ENCODE measurements at regions not wholly inside any gene's neighbourhood (a gene's known extent, or its start where the extent isn't known, plus 50 kb on each side); places are given as distances from the start of the nearest gene placed in this dataset.

DNA sequence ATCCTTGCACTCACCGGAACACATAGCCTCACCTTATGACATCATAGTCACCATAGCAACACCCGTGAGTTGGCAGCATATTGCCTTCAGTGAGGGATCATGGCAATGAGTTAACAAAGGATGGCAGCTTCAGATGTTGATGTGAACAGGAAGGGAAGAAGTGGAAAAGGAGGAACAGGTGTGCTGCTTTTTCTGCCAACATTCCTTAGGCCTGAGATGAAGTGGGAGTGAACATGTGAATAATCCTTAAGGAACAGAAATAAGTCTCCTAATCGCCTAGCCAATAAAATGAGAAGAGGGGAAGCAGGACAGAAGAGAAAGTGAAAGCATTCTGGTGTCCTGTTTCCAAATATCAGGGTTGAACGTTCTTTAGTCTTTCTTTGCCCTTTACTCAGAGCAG is 360.0 kb downstream of the BRINP1 start:
- WGBS, 2 donors, result 26 to 27% methylated on average over 4 of the region's 4 CpGs
- Histone ChIP-seq H3K27me3 (ENCODE audit: control insufficient read depth in 1 of 2, insufficient read depth in 2 of 2, low read length in 2 of 2) (no peaks in the 10 kb centered on the region), H3K36me3 (ENCODE audit: control insufficient read depth in 2 of 2, insufficient read depth in 2 of 2, low read length in 1 of 2) (no peaks in the 10 kb centered on the region), H3K4me1 (ENCODE audit: control insufficient read depth in 2 of 2, insufficient read depth in 2 of 2, low read length in 1 of 2) (no peaks in the 10 kb centered on the region), H3K4me3 (ENCODE audit: low read depth in 1 of 2, low read length in 2 of 2) (no peak overlapping the region), H3K27ac (ENCODE audit: low read depth in 2 of 2, low read length in 1 of 2) (no peak overlapping the region), H3K9me3 (ENCODE audit: control insufficient read depth in 2 of 2, insufficient read depth in 1 of 2, low read depth in 1 of 2, low read length in 1 of 2) (no peaks in the 10 kb centered on the region)

DNA sequence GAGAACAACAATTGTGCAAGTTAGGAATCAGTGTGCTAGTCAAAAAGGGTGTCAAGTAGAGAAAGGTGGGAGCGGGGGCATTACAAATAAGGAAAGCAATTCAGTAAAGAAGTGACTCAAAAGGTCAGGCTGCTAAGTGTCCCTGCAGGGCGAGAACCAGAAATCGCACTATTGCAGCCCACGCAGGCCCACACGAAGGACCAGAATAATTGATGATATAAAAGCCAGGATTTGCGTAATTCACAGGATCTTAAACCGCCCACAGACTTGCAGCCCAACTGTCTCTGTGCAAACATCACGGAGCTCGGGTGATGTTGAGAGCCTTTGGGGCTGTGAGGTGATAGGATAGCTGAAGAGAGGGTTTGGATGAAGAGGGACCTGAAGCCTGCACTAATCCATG is 349.0 kb downstream of the BRINP1 start:
- Histone ChIP-seq H3K27me3 (ENCODE audit: control insufficient read depth in 1 of 2, insufficient read depth in 2 of 2, low read length in 2 of 2) (no peaks in the 10 kb centered on the region), H3K27ac (ENCODE audit: low read depth in 2 of 2, low read length in 1 of 2) (no peak overlapping the region), H3K4me3 (ENCODE audit: low read depth in 1 of 2, low read length in 2 of 2) (no peak overlapping the region), H3K9me3 (ENCODE audit: control insufficient read depth in 2 of 2, insufficient read depth in 1 of 2, low read depth in 1 of 2, low read length in 1 of 2) (no peaks in the 10 kb centered on the region), H3K4me1 (ENCODE audit: control insufficient read depth in 2 of 2, insufficient read depth in 2 of 2, low read length in 1 of 2) (no peaks in the 10 kb centered on the region), H3K36me3 (ENCODE audit: control insufficient read depth in 2 of 2, insufficient read depth in 2 of 2, low read length in 1 of 2) (no peaks in the 10 kb centered on the region)
- WGBS, 2 donors, result 62 to 66% methylated on average over 9 of the region's 9 CpGs

DNA sequence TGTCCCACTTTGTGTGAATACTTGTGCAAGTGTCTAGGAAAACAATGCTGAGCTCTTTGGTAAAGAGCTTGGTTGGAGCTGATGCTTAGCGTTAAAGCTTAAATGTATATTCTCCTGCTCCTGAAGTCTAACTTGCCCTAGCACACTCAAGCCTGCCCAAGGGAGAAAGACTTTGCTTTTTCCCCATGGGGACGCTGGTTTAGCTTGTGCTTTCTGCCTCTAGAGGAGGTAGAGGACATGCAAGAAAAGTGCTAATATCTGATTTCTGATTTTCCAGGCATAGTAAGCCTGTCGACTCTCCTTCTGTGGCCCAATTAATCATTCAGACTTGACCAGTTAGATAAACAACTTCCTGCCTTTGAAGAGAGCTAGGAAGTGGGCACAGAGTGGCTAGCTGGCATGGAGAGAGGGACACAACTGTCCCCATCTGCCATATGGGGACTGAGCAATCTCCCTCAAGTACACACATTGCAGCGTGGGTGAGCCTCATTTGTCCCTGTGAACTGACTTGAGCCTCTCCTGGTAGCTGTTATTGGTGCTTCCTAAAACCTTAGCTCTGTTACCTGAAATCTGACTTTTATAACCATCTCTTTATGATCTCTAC is 348.4 kb downstream of the BRINP1 start:
- Histone ChIP-seq H3K4me3 (ENCODE audit: low read depth in 1 of 2, low read length in 2 of 2) (no peak overlapping the region), H3K36me3 (ENCODE audit: control insufficient read depth in 2 of 2, insufficient read depth in 2 of 2, low read length in 1 of 2) (no peaks in the 10 kb centered on the region), H3K27me3 (ENCODE audit: control insufficient read depth in 1 of 2, insufficient read depth in 2 of 2, low read length in 2 of 2) (no peaks in the 10 kb centered on the region), H3K27ac (ENCODE audit: low read depth in 2 of 2, low read length in 1 of 2) (no peak overlapping the region), H3K9me3 (ENCODE audit: control insufficient read depth in 2 of 2, insufficient read depth in 1 of 2, low read depth in 1 of 2, low read length in 1 of 2) (no peaks in the 10 kb centered on the region), H3K4me1 (ENCODE audit: control insufficient read depth in 2 of 2, insufficient read depth in 2 of 2, low read length in 1 of 2) (no peaks in the 10 kb centered on the region)
- 58 to 62% methylated on average over 4 of the region's 4 CpGs for WGBS, 2 donors

DNA sequence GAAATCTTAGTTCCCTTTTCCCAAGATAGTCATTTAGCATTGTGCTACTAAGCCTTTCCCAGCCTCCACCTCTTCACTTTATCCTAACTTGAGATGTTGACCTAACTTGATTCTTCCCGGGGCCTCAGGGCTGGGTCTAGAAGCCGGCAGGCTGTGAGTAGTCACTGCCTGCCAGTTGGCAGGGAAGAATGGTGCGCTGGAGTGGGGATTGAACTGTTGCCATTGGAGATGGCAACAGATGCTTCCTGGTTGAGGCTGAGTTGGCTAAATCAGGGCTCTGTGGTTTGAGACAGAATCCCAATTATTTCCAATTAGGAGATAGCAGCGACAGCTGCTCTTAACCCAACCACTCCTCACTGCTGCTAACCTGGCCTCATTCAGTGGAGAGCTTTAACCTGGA is 343.1 kb downstream of the BRINP1 start:
- no peaks in the 10 kb centered on the region for H3K9me3 ChIP-seq (ENCODE audit: control insufficient read depth in 2 of 2, insufficient read depth in 1 of 2, low read depth in 1 of 2, low read length in 1 of 2)
- peak overlapping the region; percentile 40 to 72 for H3K27ac ChIP-seq (ENCODE audit: low read depth in 2 of 2, low read length in 1 of 2)
- no peaks in the 10 kb centered on the region for H3K36me3 ChIP-seq (ENCODE audit: control insufficient read depth in 2 of 2, insufficient read depth in 2 of 2, low read length in 1 of 2)
- H3K27me3 ChIP-seq (ENCODE audit: control insufficient read depth in 1 of 2, insufficient read depth in 2 of 2, low read length in 2 of 2), result no peaks in the 10 kb centered on the region
- no peak overlapping the region for H3K4me3 ChIP-seq (ENCODE audit: low read depth in 1 of 2, low read length in 2 of 2)
- WGBS, 2 donors, result 22 to 46% methylated on average over 4 of the region's 4 CpGs
- H3K4me1 ChIP-seq (ENCODE audit: control insufficient read depth in 2 of 2, insufficient read depth in 2 of 2, low read length in 1 of 2), result no peaks in the 10 kb centered on the region

DNA sequence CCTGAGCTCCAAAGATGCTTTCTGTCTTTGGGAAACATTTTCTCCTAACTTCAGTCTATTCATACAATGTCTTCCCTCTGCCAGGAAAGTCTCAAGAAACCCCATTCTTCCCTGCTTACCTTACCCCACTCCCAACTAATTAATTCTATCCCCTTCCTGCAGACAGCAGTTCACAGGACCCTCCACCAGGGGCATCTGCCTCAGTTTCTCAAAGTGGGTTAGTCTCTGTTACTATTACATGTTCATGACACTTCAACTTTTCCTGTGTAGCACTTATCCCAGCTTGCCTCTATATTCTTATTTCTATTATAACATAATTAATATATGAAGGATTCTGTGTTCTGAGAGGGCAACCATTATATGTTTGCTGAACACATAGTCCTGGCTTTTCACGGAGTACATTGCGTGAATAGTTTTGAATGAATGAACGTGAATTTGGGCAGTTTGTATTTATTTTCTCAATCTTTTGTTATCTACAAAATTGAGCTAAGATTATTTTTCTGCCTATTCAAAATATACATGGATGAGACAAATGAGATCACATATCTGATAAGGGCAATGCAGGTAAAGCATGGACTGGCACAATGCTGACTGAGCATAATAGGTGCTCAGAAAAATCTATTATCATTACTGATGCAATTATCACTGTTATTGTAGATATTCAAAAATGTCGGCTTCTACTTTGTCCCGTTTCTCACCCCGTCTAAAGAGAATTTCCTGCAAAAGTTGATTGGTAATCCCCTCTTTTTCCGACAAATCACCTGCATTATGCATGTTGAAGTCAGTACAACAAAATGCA is 341.1 kb downstream of the BRINP1 start:
- no peak overlapping the region for H3K27ac ChIP-seq (ENCODE audit: low read depth in 2 of 2, low read length in 1 of 2)

DNA sequence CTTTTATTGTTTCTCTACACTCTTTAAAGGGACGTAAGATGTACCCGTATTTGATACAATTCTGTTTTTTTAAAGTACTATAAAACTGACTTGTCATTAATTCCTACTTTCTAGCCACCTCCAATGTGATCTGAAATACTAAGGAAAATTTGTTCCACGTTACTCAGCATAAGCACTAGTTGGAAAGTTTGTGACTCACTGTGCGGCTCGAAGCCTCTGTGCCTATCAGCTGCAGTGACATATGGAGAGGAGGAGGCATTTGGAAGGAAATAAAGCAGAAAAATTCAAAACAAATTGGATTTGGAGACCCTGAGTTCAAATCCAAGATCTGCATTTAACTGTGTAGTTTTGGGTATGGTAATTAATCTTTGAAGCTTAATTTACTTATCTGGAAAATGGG is 339.3 kb downstream of the BRINP1 start:
- H3K27ac ChIP-seq (ENCODE audit: low read depth in 2 of 2, low read length in 1 of 2), result no peak overlapping the region
- 88 to 91% methylated on average over 5 of the region's 5 CpGs for WGBS, 2 donors

More for the DNA sequence above, 341.1 kb downstream of the BRINP1 start:
- Histone ChIP-seq H3K9me3 (ENCODE audit: control insufficient read depth in 2 of 2, insufficient read depth in 1 of 2, low read depth in 1 of 2, low read length in 1 of 2) (no peaks in the 10 kb centered on the region), H3K36me3 (ENCODE audit: control insufficient read depth in 2 of 2, insufficient read depth in 2 of 2, low read length in 1 of 2) (no peaks in the 10 kb centered on the region), H3K4me1 (ENCODE audit: control insufficient read depth in 2 of 2, insufficient read depth in 2 of 2, low read length in 1 of 2) (no peaks in the 10 kb centered on the region), H3K27me3 (ENCODE audit: control insufficient read depth in 1 of 2, insufficient read depth in 2 of 2, low read length in 2 of 2) (no peaks in the 10 kb centered on the region), H3K4me3 (ENCODE audit: low read depth in 1 of 2, low read length in 2 of 2) (no peak overlapping the region)
- WGBS, 2 donors, result 65 to 79% methylated on average over 7 of the region's 7 CpGs

DNA sequence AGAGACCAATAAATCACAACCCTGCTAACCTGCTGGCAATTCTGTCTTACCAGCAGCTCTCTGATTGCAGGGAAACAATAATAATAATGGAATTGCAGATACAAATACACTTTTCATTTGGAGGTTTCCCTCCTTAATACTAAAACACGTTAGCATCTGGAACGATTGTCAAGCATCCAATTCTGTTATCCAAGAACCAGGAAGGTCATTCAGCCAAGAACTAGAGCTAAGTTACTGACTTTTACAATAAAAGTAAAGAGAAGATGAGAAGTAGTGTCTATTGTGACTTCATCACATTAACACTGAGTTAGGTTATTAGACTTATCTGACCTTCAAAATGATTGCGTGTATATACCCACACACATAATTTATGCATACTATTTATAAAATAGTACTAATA is 335.6 kb downstream of the BRINP1 start:
- H3K9me3 ChIP-seq (ENCODE audit: control insufficient read depth in 2 of 2, insufficient read depth in 1 of 2, low read depth in 1 of 2, low read length in 1 of 2), result no peaks in the 10 kb centered on the region

More for the DNA sequence above, 339.3 kb downstream of the BRINP1 start:
- H3K27me3 ChIP-seq (ENCODE audit: control insufficient read depth in 1 of 2, insufficient read depth in 2 of 2, low read length in 2 of 2), result no peaks in the 10 kb centered on the region
- no peaks in the 10 kb centered on the region for H3K9me3 ChIP-seq (ENCODE audit: control insufficient read depth in 2 of 2, insufficient read depth in 1 of 2, low read depth in 1 of 2, low read length in 1 of 2)
- H3K36me3 ChIP-seq (ENCODE audit: control insufficient read depth in 2 of 2, insufficient read depth in 2 of 2, low read length in 1 of 2), result no peaks in the 10 kb centered on the region
- no peaks in the 10 kb centered on the region for H3K4me1 ChIP-seq (ENCODE audit: control insufficient read depth in 2 of 2, insufficient read depth in 2 of 2, low read length in 1 of 2)
- H3K4me3 ChIP-seq (ENCODE audit: low read depth in 1 of 2, low read length in 2 of 2), result no peak overlapping the region

DNA sequence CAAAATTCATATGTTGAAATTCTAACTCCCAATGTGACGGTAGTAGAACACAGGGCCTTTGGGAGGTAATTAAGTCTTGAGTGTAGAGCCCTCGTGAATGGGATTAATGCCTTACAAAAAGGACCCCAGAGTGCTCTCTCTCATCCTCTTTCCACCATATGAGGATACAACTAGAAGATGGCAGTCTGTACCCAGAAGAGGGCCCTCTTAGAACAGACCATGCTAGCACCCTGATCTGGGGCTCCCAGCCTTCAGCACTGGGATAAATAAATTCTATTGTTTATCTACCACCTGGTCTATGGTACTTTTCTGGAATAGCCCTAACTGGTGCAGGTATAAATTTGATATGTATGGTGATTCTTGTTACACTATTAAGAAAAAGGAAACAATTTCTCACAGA is 332.3 kb downstream of the BRINP1 start:
- Histone ChIP-seq H3K27ac (ENCODE audit: low read depth in 2 of 2, low read length in 1 of 2) (no peak overlapping the region), H3K27me3 (ENCODE audit: control insufficient read depth in 1 of 2, insufficient read depth in 2 of 2, low read length in 2 of 2) (no peaks in the 10 kb centered on the region), H3K9me3 (ENCODE audit: control insufficient read depth in 2 of 2, insufficient read depth in 1 of 2, low read depth in 1 of 2, low read length in 1 of 2) (no peaks in the 10 kb centered on the region), H3K36me3 (ENCODE audit: control insufficient read depth in 2 of 2, insufficient read depth in 2 of 2, low read length in 1 of 2) (no peaks in the 10 kb centered on the region), H3K4me1 (ENCODE audit: control insufficient read depth in 2 of 2, insufficient read depth in 2 of 2, low read length in 1 of 2) (no peaks in the 10 kb centered on the region), H3K4me3 (ENCODE audit: low read depth in 1 of 2, low read length in 2 of 2) (no peak overlapping the region)
- WGBS, 2 donors, result 74 to 82% methylated on average over 2 of the region's 2 CpGs

More for the DNA sequence above, 335.6 kb downstream of the BRINP1 start:
- H3K27ac ChIP-seq (ENCODE audit: low read depth in 2 of 2, low read length in 1 of 2), result no peak overlapping the region
- H3K4me1 ChIP-seq (ENCODE audit: control insufficient read depth in 2 of 2, insufficient read depth in 2 of 2, low read length in 1 of 2), result no peaks in the 10 kb centered on the region
- no peaks in the 10 kb centered on the region for H3K36me3 ChIP-seq (ENCODE audit: control insufficient read depth in 2 of 2, insufficient read depth in 2 of 2, low read length in 1 of 2)
- no peaks in the 10 kb centered on the region for H3K27me3 ChIP-seq (ENCODE audit: control insufficient read depth in 1 of 2, insufficient read depth in 2 of 2, low read length in 2 of 2)
- WGBS, 2 donors, result 54 to 87% methylated on average over 3 of the region's 3 CpGs
- no peak overlapping the region for H3K4me3 ChIP-seq (ENCODE audit: low read depth in 1 of 2, low read length in 2 of 2)

DNA sequence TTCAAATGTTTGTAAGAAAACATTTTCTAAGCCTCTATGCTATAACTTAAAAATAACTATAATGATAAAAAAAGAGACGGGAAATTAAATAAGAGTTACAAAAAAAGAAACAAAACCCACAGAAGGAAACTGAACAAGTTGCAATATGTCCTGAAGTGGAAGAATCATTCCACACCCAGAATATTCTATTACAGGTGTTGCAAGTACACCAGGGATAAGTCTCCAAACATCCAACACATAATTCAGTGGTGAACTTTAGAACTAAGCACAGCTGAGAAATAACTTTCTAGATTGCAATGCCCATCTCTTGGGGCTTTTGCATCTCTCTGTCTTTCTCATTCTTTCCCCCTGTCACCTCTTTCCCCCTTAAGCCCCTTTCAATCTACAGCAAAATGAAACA is 325.2 kb downstream of the BRINP1 start:
- H3K4me3 ChIP-seq (ENCODE audit: low read depth in 1 of 2, low read length in 2 of 2), result no peak overlapping the region
- no peaks in the 10 kb centered on the region for H3K9me3 ChIP-seq (ENCODE audit: control insufficient read depth in 2 of 2, insufficient read depth in 1 of 2, low read depth in 1 of 2, low read length in 1 of 2)
- H3K27ac ChIP-seq (ENCODE audit: low read depth in 2 of 2, low read length in 1 of 2), result no peak overlapping the region
- WGBS, 2 donors, result 84 to 92% methylated on average over 1 of the region's 1 CpG
- H3K4me1 ChIP-seq (ENCODE audit: control insufficient read depth in 2 of 2, insufficient read depth in 2 of 2, low read length in 1 of 2), result no peaks in the 10 kb centered on the region
- H3K36me3 ChIP-seq (ENCODE audit: control insufficient read depth in 2 of 2, insufficient read depth in 2 of 2, low read length in 1 of 2), result no peaks in the 10 kb centered on the region
- H3K27me3 ChIP-seq (ENCODE audit: control insufficient read depth in 1 of 2, insufficient read depth in 2 of 2, low read length in 2 of 2), result no peaks in the 10 kb centered on the region

DNA sequence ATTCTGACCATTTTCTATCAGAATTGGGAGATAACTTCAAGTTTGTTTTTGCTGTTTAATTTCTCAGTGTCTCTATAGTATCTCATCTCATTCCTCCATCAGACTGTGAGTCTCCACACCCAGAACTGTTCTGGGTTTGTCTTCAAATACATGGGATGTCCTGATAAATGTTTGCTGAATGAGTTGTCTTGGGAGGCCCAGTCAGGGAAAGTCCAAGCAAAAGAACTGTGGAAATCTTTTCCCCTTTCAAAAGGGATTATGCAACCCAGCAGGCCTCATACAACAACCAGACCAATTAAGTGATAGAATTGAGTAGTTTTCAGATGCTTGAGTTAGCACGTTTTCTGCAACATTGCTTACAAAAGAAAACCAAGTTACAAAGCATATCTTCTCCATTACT is 324.4 kb downstream of the BRINP1 start:
- Histone ChIP-seq H3K27ac (ENCODE audit: low read depth in 2 of 2, low read length in 1 of 2) (no peak overlapping the region), H3K4me3 (ENCODE audit: low read depth in 1 of 2, low read length in 2 of 2) (no peak overlapping the region), H3K4me1 (ENCODE audit: control insufficient read depth in 2 of 2, insufficient read depth in 2 of 2, low read length in 1 of 2) (no peaks in the 10 kb centered on the region), H3K9me3 (ENCODE audit: control insufficient read depth in 2 of 2, insufficient read depth in 1 of 2, low read depth in 1 of 2, low read length in 1 of 2) (no peaks in the 10 kb centered on the region), H3K27me3 (ENCODE audit: control insufficient read depth in 1 of 2, insufficient read depth in 2 of 2, low read length in 2 of 2) (no peaks in the 10 kb centered on the region), H3K36me3 (ENCODE audit: control insufficient read depth in 2 of 2, insufficient read depth in 2 of 2, low read length in 1 of 2) (no peaks in the 10 kb centered on the region)
- whole genome bisulfite sequencing, 2 donors, result 43 to 44% methylated on average over 1 of the region's 1 CpG
